ENCODE measurements at regions not wholly inside any gene's neighbourhood (a gene's known extent, or its start where the extent isn't known, plus 50 kb on each side); places are given as distances from the start of the nearest gene placed in this dataset.
A peak's percentile ranks its signal among the peaks of the same experiment; 100 is the strongest.

DNA sequence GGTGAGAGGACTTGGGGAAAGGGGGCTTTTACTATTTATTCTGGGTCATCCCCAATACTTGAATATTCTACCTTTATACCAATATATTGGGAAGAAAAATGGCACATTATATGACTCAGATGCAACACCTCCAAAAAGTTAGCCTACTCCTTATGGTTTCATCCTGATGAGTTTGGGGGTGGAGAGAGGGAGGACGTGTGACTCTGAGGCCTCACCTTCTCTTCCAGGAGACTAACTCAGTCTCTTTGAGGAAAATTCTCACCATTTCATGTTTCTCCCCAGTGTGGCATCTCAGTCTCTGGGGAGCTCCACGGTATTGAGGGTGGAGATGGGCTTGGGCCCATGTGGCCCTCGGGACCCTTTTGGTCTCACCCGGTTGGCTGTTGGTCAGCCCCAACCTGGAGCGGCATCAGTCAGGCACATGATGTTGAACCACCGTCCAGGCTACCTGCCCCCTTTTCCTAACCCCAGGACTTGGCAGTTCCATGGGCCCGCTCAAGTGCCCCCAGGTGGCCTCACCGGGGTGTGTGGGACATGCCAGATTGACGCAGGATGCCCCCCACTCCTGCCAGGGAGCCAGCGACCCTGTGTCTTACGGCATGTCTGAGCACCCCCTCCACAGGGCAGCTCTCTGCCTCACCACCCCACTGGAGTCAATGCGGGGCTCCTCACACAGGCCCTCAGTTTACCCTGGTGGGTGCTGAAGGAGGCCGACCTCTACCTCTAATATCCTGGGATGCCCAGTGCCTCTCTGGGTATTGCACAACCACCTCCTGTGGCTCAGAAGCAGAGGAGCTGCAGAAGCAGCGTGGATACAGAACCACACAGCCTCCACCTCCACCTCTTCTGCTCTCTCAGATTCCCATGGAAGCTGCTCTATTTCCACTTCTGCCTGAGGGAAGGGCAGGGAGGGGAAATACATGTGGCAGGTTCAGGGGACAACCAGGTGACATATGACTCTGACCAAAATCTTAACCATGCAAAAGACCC, 297.4 kb downstream of the EIPR1 start:
- Mint-ChIP-seq H3K4me1 (peaks cover 27% of the 10 kb centered on the region), H3K27ac (no peak overlapping the region), H3K4me3 (no peak overlapping the region), H3K36me3 (ENCODE audit: low read depth) (no peaks in the 10 kb centered on the region), H3K9me3 (peaks cover 18% of the 10 kb centered on the region), H3K27me3 (ENCODE audit: low read depth, poor library complexity) (peaks cover 22% of the 10 kb centered on the region)
- no peak for DNase-seq
- TF ChIP-seq, protein P1, sequence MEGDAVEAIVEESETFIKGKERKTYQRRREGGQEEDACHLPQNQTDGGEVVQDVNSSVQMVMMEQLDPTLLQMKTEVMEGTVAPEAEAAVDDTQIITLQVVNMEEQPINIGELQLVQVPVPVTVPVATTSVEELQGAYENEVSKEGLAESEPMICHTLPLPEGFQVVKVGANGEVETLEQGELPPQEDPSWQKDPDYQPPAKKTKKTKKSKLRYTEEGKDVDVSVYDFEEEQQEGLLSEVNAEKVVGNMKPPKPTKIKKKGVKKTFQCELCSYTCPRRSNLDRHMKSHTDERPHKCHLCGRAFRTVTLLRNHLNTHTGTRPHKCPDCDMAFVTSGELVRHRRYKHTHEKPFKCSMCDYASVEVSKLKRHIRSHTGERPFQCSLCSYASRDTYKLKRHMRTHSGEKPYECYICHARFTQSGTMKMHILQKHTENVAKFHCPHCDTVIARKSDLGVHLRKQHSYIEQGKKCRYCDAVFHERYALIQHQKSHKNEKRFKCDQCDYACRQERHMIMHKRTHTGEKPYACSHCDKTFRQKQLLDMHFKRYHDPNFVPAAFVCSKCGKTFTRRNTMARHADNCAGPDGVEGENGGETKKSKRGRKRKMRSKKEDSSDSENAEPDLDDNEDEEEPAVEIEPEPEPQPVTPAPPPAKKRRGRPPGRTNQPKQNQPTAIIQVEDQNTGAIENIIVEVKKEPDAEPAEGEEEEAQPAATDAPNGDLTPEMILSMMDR (IDR thresholded peaks at IDR 0.05): no peak

DNA sequence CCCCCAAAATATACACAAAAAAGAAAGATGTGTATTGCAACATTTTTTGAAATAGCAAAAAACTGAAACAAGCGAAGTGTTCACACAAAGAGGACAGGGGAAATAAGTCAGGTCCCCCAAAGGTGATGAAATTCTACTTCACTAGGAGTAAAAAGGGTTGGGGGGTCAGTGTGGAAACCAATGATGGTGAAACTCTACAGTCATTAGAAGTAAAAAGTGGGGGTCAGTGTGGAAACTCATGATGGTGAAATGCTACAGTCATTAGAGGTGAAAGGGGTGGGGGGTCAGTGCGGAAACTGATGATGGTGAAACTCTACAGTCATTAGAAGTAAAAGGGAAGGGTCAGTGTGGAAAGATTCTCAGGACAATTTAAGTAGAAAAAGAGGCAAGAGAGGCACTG, 298.2 kb downstream of the EIPR1 start:
- TF ChIP-seq, protein P1 (IDR thresholded peaks at IDR 0.05): no peak
- no peak overlapping the region for H3K4me3 Mint-ChIP-seq
- H3K27ac Mint-ChIP-seq: no peak overlapping the region

DNA sequence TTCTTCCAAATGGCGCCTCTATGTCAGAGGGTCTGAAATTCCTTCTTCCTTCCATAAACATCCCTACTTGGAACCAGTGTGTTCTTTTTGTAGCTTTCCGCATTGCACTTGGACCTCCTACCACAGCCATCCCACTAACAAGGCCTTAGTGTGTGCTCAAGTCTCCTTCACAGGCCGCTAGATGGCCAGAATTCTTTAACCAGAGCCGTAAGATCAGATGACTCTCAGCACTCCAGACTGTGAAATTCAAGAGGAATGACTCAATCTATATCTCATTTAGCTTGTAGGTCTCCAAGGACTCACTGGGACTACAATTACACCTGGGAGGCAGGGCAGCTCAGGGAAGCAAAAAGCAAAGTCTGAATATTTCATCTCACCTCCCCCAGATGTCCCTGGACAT, 298.9 kb downstream of the EIPR1 start:
- H3K36me3 Mint-ChIP-seq (ENCODE audit: low read depth): no peaks in the 10 kb centered on the region
- H3K4me3 Mint-ChIP-seq: no peak overlapping the region
- DNase-seq: no peak
- peak overlapping the region; percentile 46 for H3K27ac Mint-ChIP-seq
- TF ChIP-seq, protein P1 (IDR thresholded peaks at IDR 0.05): no peak
- H3K27me3 Mint-ChIP-seq (ENCODE audit: low read depth, poor library complexity): peaks cover 18% of the 10 kb centered on the region
- H3K4me1 Mint-ChIP-seq: peaks cover 27% of the 10 kb centered on the region
- peaks cover 10% of the 10 kb centered on the region for H3K9me3 Mint-ChIP-seq

More for the DNA sequence above, 298.2 kb downstream of the EIPR1 start:
- H3K4me1 Mint-ChIP-seq: peaks cover 27% of the 10 kb centered on the region
- peaks cover 20% of the 10 kb centered on the region for H3K27me3 Mint-ChIP-seq (ENCODE audit: low read depth, poor library complexity)
- H3K9me3 Mint-ChIP-seq: peaks cover 14% of the 10 kb centered on the region
- no peak for DNase-seq
- H3K36me3 Mint-ChIP-seq (ENCODE audit: low read depth): no peaks in the 10 kb centered on the region

DNA sequence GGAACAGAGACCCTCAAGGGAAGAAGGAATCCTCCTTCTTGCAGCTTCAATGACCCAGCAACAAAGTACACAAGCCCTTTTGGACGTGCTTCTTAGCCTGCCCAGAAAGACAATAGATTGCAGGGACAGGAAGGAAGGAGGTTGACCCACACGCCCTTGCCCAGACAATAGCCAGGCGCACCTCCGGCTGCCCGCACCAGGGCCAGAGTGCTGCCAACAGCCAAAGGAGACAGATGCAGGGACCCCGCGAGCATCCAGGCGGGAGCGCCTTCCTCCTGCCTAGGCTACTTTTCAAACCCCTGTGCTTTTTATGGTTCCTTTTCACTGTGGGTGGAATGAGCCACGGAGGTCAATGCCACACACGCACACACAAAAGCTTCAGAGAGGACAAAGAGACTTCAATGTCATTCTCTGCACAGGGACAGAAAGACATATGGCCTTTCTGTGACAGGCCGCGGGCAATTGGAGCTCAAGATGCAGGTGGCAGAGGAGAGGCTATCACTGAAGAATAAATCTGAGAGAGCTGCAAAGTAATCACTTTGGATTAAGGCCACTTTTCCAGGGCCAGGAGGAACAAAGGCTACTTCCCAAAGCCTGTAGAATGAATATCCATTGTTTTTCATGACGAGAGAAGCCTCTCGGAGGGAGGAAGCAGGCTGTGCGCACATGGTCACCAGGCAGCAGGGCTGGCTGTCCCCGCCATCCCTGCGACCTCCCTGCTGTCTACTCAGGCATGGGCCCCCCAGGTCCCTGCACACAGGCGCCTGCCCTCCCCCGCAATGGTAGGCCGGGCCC, 300.6 kb downstream of the EIPR1 start:
- TF ChIP-seq, protein P1 (IDR thresholded peaks at IDR 0.05): no peak
- H3K4me3 Mint-ChIP-seq: no peak overlapping the region
- no peak overlapping the region for H3K27ac Mint-ChIP-seq
- H3K36me3 Mint-ChIP-seq (ENCODE audit: low read depth): no peaks in the 10 kb centered on the region
- H3K9me3 Mint-ChIP-seq: no peaks in the 10 kb centered on the region
- DNase-seq: no peak
- H3K27me3 Mint-ChIP-seq (ENCODE audit: low read depth, poor library complexity): peaks cover 15% of the 10 kb centered on the region
- H3K4me1 Mint-ChIP-seq: peaks cover 44% of the 10 kb centered on the region

DNA sequence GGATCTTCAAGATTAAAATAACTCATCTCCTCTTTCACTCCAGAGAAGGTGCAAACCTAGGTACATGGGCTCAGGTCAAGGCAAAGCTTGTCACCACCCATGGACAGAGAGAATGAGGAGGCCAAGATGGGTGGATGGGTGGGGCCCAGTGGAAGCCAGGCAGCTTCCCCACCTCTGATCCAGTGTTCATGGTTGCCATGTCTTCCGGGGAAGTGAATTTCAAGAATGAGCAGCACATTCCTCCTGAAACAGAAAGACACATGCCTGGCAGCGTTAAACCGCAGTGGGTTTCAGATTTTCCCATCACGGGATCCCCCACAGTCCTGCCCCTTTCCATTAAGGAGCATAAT, 301.7 kb downstream of the EIPR1 start:
- H3K4me3 Mint-ChIP-seq: no peak overlapping the region
- H3K9me3 Mint-ChIP-seq: no peaks in the 10 kb centered on the region
- TF ChIP-seq, protein P1 (IDR thresholded peaks at IDR 0.05): no peak
- no peak for DNase-seq
- H3K27me3 Mint-ChIP-seq (ENCODE audit: low read depth, poor library complexity): peaks cover 13% of the 10 kb centered on the region
- H3K4me1 Mint-ChIP-seq: peaks cover 51% of the 10 kb centered on the region
- H3K27ac Mint-ChIP-seq: no peak overlapping the region
- H3K36me3 Mint-ChIP-seq (ENCODE audit: low read depth): no peaks in the 10 kb centered on the region

Measured in nephron progenitor cell (in vitro differentiated cells).